Neural progenitor cell (in vitro differentiated cells): ENCODE measurements at regions not wholly inside any gene's neighbourhood (a gene's known extent, or its start where the extent isn't known, plus 50 kb on each side); places are given as distances from the start of the nearest gene placed in this dataset.

ENCODE experiments used
- EZH2 ChIP-seq: fragments of 200-600 bp; sonication (generic); IDR thresholded peaks from 2 replicates; pipeline ENCODE4 v1.6.1; 2017; ENCODE audit warnings: antibody characterized with exemption, mild to moderate bottlenecking, moderate library complexity
- TF ChIP-seq, protein P1 (sequence below): fragments of 200-600 bp; sonication (generic); IDR thresholded peaks from 2 replicates; pipeline ENCODE4 v1.5.1; 2017; ENCODE audit warnings: antibody characterized with exemption, mild to moderate bottlenecking

DNA sequence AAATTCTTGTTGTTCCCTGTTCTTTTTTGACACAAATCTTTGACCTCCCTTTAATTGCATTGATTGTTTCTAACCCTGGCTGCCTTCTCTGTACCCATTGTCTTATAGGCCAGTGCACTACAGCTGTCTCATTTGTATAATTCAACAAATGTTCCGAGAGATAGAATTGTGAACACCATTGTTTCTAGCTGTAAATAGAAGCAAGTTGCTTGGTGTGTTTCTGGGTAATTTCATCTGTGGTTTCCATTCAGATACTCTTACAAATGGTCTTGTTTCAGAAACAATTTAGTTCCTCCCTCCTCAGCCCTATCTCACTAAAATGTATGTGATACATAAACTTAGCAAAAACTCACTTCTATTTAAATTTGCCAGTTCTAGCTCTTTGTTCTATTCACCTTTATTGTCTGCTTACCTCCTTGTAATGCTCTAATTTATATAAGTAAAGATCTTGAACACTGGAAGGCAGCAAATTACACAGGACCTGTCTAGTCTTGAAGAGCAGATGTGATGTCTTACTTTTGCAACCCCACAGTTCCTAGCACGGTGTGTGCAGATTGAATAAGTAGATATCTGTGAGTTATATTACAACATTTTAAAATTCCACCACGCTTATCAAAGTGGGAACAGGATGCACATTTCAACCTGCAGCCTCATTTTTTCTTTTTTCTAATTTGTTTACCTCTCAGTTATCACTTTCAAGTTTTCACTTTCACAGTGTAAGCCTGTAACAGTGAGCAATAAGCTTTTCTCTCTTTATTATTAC lies 515.6 kb upstream of the ZP4 start:
- TF ChIP-seq, protein P1, sequence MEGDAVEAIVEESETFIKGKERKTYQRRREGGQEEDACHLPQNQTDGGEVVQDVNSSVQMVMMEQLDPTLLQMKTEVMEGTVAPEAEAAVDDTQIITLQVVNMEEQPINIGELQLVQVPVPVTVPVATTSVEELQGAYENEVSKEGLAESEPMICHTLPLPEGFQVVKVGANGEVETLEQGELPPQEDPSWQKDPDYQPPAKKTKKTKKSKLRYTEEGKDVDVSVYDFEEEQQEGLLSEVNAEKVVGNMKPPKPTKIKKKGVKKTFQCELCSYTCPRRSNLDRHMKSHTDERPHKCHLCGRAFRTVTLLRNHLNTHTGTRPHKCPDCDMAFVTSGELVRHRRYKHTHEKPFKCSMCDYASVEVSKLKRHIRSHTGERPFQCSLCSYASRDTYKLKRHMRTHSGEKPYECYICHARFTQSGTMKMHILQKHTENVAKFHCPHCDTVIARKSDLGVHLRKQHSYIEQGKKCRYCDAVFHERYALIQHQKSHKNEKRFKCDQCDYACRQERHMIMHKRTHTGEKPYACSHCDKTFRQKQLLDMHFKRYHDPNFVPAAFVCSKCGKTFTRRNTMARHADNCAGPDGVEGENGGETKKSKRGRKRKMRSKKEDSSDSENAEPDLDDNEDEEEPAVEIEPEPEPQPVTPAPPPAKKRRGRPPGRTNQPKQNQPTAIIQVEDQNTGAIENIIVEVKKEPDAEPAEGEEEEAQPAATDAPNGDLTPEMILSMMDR: no peak
- no peak for TF ChIP-seq EZH2
